K562 (cell line): ENCODE measurements at regions not wholly inside any gene's neighbourhood (a gene's known extent, or its start where the extent isn't known, plus 50 kb on each side); places are given as distances from the start of the nearest gene placed in this dataset.
"Not testable (repeated sequence)": the region's sequence is repeated elsewhere in the genome, so short reads cannot be mapped to it uniquely, and the experiment has no call there.

Experiments used
- ATAC-seq: fragments of 200-7000 bp; cut with Tn5 transposase; 3 replicates; pipeline ENCODE4 v1.9.1; 2020; ENCODE audit warnings: moderate library complexity
- BruUV-seq: library from RNA; stranded (reverse); fragments of 400-500 nt; replicated peaks from 2 replicates; lab custom pipeline; 2021; lab: Mats Ljungman, UMichigan
- CTCF ChIA-PET: fragments of 300-600 bp; formaldehyde crosslinking; extraction: SDS; loops from one replicate; lab custom pipeline; 2021; ENCODE audit warnings: low intra/inter-chr PET ratio; lab: Yijun Ruan, JAX
- POLR2A ChIA-PET: fragments of 300-600, 350-650 bp; sonication (Branson Sonifier 250); formaldehyde crosslinking; extraction: SDS; loops from one replicate; lab custom pipeline; 2021; ENCODE audit warnings: antibody characterized with exemption, inconsistent platforms; lab: Yijun Ruan, JAX
- DNase-seq, 4 experiments: peaks; one replicate each; pipeline versions ENCODE4 v3.0.0 to v3.0.0-alpha.2; 2011 to 2018; ENCODE audit warnings: low spot score in 3 of 4, mixed read lengths in 3 of 4; ENCODE audit errors: extremely low read depth in 1 of 4
- FAIRE-seq: peaks from 2 replicates; lab custom pipeline; 2011; peaks lifted over from hg19 to GRCh38; lab: Jason Lieb, UNC
- H2AFZ ChIP-seq: 2 replicates; pipeline ENCODE4 v1.6.0; 2011; ENCODE audit warnings: low read depth, low read length, control low read depth, inconsistent platforms
- H3K27ac ChIP-seq: fragments of 200-600 bp; 3 replicates; pipeline ENCODE4 v1.8.0; 2011; ENCODE audit warnings: low read depth, mild to moderate bottlenecking, control low read depth, inconsistent platforms, low read length, moderate library complexity, mixed read lengths; ENCODE audit errors: extremely low read depth
- H3K27me3 ChIP-seq, 2 experiments: fragments of 300-600 bp in 1 of 2; 2 replicates in 1 of 2; 3 replicates in 1 of 2; pipeline versions ENCODE4 v1.6.0 to v1.8.0; 2011; ENCODE audit warnings: inconsistent platforms in 2 of 2, low read length in 2 of 2, mild to moderate bottlenecking in 1 of 2, mixed read lengths in 1 of 2, moderate library complexity in 1 of 2; ENCODE audit not compliant: control insufficient read depth in 2 of 2, insufficient read depth in 2 of 2
- H3K36me3 ChIP-seq: fragments of 300-600 bp; 3 replicates; pipeline ENCODE4 v1.8.0; 2011; ENCODE audit warnings: mild to moderate bottlenecking, low read length, inconsistent platforms; ENCODE audit not compliant: control insufficient read depth, insufficient read depth
- H3K4me1 ChIP-seq, 2 experiments: fragments of 200-600 bp in 1 of 2; replicated peaks in 1 of 2; 2 replicates in 1 of 2; 3 replicates in 1 of 2; pipeline versions ENCODE4 v1.5.1 to v1.8.0; 2011; ENCODE audit warnings: inconsistent platforms in 2 of 2, low read length in 2 of 2, mild to moderate bottlenecking in 1 of 2, mixed read lengths in 1 of 2, moderate library complexity in 1 of 2; ENCODE audit not compliant: control insufficient read depth in 2 of 2, insufficient read depth in 2 of 2
- H3K4me2 ChIP-seq: 2 replicates; pipeline ENCODE4 v1.6.1; 2011; ENCODE audit warnings: low read length, control low read depth, inconsistent platforms, mixed read lengths; ENCODE audit not compliant: insufficient read depth
- H3K4me3 ChIP-seq: fragments of 200-600 bp; sonication (generic), shearing (Covaris generic); 2 replicates; pipeline ENCODE4 v1.5.1; 2016; ENCODE audit warnings: control low read depth, inconsistent platforms
- H3K79me2 ChIP-seq: fragments of 200-600 bp; 3 replicates; pipeline ENCODE4 v1.8.0; 2011; ENCODE audit warnings: low read length, inconsistent platforms; ENCODE audit not compliant: control insufficient read depth, insufficient read depth
- H3K9ac ChIP-seq, 2 experiments: 2 replicates each; pipeline versions ENCODE4 v1.6.0 to v1.6.1; 2011; ENCODE audit warnings: low read depth in 2 of 2, low read length in 2 of 2, control low read depth in 1 of 2, inconsistent platforms in 1 of 2, mild to moderate bottlenecking in 1 of 2, mixed read lengths in 1 of 2; ENCODE audit not compliant: insufficient read depth in 1 of 2
- H3K9me1 ChIP-seq: one replicate; pipeline ENCODE4 v1.6.0; 2011; ENCODE audit warnings: inconsistent platforms, mild to moderate bottlenecking, low read length, moderate library complexity; ENCODE audit not compliant: control insufficient read depth, insufficient read depth
- H3K9me3 ChIP-seq: replicated peaks from 2 replicates; pipeline ENCODE4 v1.5.1; 2011; ENCODE audit warnings: low read depth, low read length, inconsistent platforms; ENCODE audit not compliant: control insufficient read depth, insufficient read depth
- H4K20me1 ChIP-seq: replicated peaks from 2 replicates; pipeline ENCODE4 v1.6.1; 2011; ENCODE audit warnings: low read length, inconsistent platforms, mixed read lengths; ENCODE audit not compliant: control insufficient read depth, insufficient read depth
- EP300 ChIP-seq: IDR thresholded peaks from 2 replicates; pipeline ENCODE4 v1.6.1; 2012; ENCODE audit warnings: low read length, improper control_type of control experiment
- ETS2 ChIP-seq: IDR thresholded peaks from 2 replicates; pipeline ENCODE4 v1.6.1; 2016; ENCODE audit warnings: borderline replicate concordance, missing genetic modification characterization, mild to moderate bottlenecking, moderate library complexity, missing compliant biosample characterization; ENCODE audit not compliant: poor library complexity, severe bottlenecking
- L3MBTL2 ChIP-seq: fragments of 450-650 bp; IDR thresholded peaks from 2 replicates; pipeline ENCODE4 v1.6.1; 2016; ENCODE audit warnings: mild to moderate bottlenecking, moderate library complexity
- MTA2 ChIP-seq: fragments of 450-650 bp; IDR thresholded peaks from 2 replicates; pipeline ENCODE4 v1.6.1; 2016; ENCODE audit warnings: low read depth
- NRF1 ChIP-seq, 2 experiments: fragments of 450-650 bp; IDR thresholded peaks in 1 of 2; conservative IDR thresholded peaks in 1 of 2; 2 replicates each; pipeline ENCODE4 v1.6.1; 2014; ENCODE audit warnings: mild to moderate bottlenecking in 2 of 2
- TBL1XR1 ChIP-seq, 2 experiments: IDR thresholded peaks; 2 replicates each; pipeline ENCODE4 v1.6.1; 2012; ENCODE audit warnings: improper control_type of control experiment in 2 of 2, low read length in 2 of 2, mild to moderate bottlenecking in 1 of 2
- WGBS: fragments of 100-300 bp; shearing (Covaris generic); methylation state at CpG from one replicate; pipeline ENCODE4 v1.1.6; 2016; ENCODE audit warnings: low coverage, mixed read lengths; ENCODE audit not compliant: insufficient coverage; ENCODE audit errors: missing lambda C conversion rate; 5-methylcytosine and 5-hydroxymethylcytosine counted together
- in situ Hi-C: fragments of 300-500 bp; cut with MboI; formaldehyde crosslinking; loops from 4 replicates; pipeline ENCODE4 v1.15.0; 2018; ENCODE audit warnings: inconsistent platforms, mixed read lengths
- intact Hi-C: fragments of 100-400 bp; cut with micrococcal nuclease; formaldehyde crosslinking; loops from 2 replicates; pipeline ENCODE4 v1.14.2; 2022
- TF ChIP-seq, protein P1 (sequence below): conservative IDR thresholded peaks from 2 replicates; pipeline ENCODE4 v1.6.1; 2011; ENCODE audit warnings: low read depth, mild to moderate bottlenecking, low read length; ENCODE audit not compliant: control insufficient read depth

DNA sequence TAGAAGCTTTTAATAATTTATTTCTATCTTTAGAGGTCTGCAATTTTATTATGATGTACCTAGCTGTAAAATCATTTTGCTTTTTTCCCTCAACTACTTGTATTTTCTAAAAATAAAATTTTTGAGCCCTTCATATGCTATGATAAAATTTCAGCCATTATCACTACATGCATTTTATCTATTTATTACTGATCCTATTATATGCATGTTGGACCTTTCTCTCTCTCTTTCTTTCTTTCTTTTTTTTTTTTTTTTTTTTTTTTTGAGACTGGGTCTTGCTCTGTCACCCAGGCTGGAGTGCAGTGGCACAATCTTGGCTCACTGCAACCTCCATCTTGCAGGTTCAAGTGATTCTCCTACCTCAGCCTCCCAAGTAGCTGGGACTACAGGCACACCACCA lies 440.1 kb upstream of the RORB start:
- H4K20me1 ChIP-seq, H3K9ac ChIP-seq, H3K4me1 ChIP-seq, H3K4me3 ChIP-seq, in situ Hi-C loops, FAIRE-seq, H3K9me1 ChIP-seq, H3K27ac ChIP-seq, intact Hi-C loops, H3K9me3 ChIP-seq, H2AFZ ChIP-seq, DNase-seq, CTCF ChIA-PET, H3K4me2 ChIP-seq, BruUV-seq, H3K79me2 ChIP-seq, POLR2A ChIA-PET, ATAC-seq, H3K27me3 ChIP-seq, H3K36me3 ChIP-seq: not testable (repeated sequence)

DNA sequence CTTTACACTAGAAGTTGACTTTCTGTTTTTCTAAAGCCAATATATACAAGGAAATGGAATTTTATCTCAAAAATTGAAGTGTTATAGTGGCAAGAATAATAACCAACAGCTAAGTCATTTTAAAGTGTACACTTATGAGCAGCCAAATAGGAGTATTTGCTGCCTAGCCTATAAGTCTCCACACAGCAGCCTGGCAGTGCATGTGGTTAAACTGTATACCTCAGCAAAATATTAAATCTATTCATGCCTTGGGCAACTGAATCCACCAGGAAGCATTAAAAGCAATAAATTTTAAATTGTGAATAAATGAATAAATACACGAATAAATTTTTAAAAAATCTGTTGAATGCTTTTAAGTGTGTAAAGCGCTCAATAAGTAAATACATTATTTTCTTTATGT lies 432.4 kb upstream of the RORB start:
- CTCF ChIA-PET: no interaction called here
- POLR2A ChIA-PET: no interaction called here
- no peaks in the 10 kb centered on the region for H3K4me1 ChIP-seq
- no peaks in the 10 kb centered on the region for H3K27me3 ChIP-seq
- WGBS: 7% methylated on average over 2 of the region's 2 CpGs
- TF ChIP-seq MTA2 (no peak), NRF1 (conservative IDR thresholded peaks at IDR 0.05 in 1 of 2, IDR thresholded peaks at IDR 0.05 in 1 of 2) (no peak), L3MBTL2 (no peak), EP300 (no peak), TBL1XR1 (IDR thresholded peaks at IDR 0.05; ENCODE audit: low read length in 2 of 2) (no peak), ETS2 (tag) (no peak)
- TF ChIP-seq, protein P1, sequence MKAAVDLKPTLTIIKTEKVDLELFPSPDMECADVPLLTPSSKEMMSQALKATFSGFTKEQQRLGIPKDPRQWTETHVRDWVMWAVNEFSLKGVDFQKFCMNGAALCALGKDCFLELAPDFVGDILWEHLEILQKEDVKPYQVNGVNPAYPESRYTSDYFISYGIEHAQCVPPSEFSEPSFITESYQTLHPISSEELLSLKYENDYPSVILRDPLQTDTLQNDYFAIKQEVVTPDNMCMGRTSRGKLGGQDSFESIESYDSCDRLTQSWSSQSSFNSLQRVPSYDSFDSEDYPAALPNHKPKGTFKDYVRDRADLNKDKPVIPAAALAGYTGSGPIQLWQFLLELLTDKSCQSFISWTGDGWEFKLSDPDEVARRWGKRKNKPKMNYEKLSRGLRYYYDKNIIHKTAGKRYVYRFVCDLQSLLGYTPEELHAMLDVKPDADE: no peak
- H4K20me1 ChIP-seq: no peaks in the 10 kb centered on the region
- ATAC-seq (no peak), FAIRE-seq (no peak), DNase-seq (no peak)
- no peak overlapping the region for H2AFZ ChIP-seq
- H3K36me3 ChIP-seq: no peaks in the 10 kb centered on the region
- H3K4me3 ChIP-seq: no peak overlapping the region
- no peaks in the 10 kb centered on the region for H3K79me2 ChIP-seq
- in situ Hi-C loops (no loop called here), intact Hi-C loops (no loop called here)
- H3K9ac ChIP-seq: no peak overlapping the region
- H3K9me1 ChIP-seq: no peaks in the 10 kb centered on the region
- no TSS peak for BruUV-seq
- no peak overlapping the region for H3K4me2 ChIP-seq
- no peaks in the 10 kb centered on the region for H3K9me3 ChIP-seq
- no peak overlapping the region for H3K27ac ChIP-seq
